Left lobe of liver (tissue), 2 donors: ENCODE measurements at regions not wholly inside any gene's neighbourhood (a gene's known extent, or its start where the extent isn't known, plus 50 kb on each side); places are given as distances from the start of the nearest gene placed in this dataset.

Source experiments
- ATAC-seq: fragments of 200-7000 bp; cut with Tn5 transposase; one replicate; pipeline ENCODE4 v1.9.1; 2020; ENCODE audit warnings: mild to moderate bottlenecking, moderate library complexity
- DNase-seq: peaks from one replicate; pipeline ENCODE4 v3.0.0-alpha.2; 2020; ENCODE audit warnings: low spot score
- donor health status: DM: no; HTN: no; CAD: no; lungs with moderate emphysema.
- donor health status: DM: no; HTN: yes; CAD: no.

DNA sequence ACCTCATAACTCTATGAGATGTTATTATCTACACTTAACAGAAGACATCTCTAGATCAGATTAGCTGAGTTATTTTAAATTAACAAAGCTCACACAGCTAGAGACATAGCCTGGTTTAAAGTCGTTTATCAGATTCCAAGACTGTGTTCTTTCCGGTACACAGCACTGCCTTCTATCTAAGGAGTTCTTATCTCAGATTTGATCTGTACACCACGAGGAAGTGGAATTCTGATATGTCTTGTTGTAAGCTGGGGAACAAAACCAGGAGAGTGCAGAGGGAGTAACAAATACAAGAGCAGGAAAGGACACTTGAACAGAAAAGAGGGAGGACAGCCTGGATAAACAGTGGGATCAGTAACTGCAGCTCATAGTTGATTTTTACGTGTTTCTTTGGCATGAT, 61.7 kb upstream of the KCNMB2 start:
- ATAC-seq (no peak), DNase-seq (no peak)

DNA sequence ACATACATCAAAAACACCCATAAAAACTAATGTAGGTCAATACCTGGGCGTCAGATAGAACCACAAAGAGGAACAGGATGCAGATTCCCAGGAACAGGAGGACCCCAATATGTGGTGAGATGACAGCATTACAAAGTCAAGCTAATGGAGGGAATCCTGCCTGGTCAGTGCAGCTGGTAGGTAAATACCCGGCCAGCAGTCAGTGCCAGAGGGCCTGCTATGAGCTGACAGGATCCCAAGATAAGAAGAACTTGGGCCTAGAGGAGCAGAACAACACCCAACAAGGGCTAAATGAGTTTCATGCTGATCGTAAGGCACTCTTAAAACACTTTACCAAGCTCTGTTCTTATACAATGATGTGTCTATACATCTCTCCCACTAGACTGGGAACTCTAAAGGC, 61.2 kb upstream of the KCNMB2 start:
- no peak for ATAC-seq
- no peak for DNase-seq

DNA sequence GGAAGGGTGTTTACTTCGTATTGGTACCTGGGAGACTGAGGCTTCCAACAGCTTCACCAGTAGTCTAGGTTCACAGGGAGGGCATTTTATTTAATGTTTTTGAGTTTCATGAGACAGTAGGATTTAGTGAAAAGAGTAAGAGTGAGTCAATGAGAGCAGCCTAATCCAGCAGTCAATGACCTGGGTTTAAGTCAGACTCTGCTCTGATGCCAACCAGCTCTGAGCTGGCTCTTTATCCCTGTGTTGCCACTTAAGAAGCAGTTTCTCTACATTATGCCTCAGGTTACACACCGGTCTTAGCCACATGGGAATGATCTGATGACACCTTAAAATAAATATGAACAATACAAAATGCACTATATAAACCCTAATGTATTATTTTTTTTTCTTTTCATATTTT, 59.4 kb upstream of the KCNMB2 start:
- DNase-seq (no peak), ATAC-seq (no peak)

DNA sequence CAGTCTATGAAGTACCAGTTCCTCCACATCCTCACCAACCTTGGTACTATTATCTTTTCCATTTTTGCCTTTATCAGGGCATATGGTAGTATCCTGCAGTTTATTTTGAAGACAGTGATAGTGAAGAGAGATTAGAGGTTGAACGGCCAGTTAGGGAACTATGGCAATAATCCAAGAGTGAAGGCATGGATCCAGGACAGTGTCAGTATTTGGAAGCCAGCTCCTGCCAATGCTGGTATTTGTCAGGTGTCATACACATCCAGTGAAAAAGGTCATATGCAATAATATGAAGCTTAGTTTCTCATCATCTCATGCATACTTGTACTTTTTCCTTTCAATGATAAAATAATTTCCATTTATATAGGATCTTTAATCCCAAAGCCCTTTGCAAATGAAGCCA, 56.8 kb upstream of the KCNMB2 start:
- no peak for ATAC-seq

DNA sequence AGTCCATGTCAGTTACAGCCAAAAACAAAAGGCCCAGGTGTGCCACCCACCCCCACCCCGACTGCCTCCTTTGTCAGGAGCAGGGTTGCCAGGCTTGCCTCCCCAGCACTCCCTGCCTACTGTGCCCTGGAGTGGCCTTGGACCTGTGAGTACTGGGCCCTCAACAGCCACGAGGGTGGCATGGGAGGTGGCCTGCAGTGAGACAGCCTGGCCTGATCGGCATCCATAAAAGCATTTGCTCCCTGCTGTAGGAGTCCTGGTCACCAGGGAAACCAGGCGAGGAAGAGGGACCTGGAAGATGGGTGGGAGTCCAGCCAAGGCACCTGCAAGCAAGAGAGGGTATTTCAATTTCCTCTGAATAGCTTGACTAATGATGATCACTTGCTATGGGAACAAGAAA, 56.4 kb upstream of the KCNMB2 start:
- DNase-seq (no peak), ATAC-seq (no peak)

More for the DNA sequence above, 56.8 kb upstream of the KCNMB2 start:
- DNase-seq, result no peak

DNA sequence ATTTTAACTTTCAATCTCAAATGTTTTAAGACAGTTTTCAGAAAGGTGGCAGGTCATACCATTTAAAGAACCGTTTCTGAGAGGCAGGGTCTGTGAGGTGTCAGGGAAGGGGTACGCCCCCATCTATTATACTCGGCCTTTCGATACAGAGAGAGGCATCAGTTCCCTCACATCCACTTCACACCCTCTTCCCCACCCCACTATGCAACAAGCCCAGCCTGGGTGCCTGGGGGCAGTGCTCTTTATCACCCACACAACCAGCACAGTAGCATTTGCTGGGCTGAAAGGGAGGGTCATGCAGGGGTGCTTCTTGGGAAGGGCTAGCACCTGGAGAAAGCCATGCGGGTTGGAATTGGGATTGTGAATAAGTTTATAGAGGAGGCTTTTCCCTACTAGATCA, 56.0 kb upstream of the KCNMB2 start:
- DNase-seq, result no peak

DNA sequence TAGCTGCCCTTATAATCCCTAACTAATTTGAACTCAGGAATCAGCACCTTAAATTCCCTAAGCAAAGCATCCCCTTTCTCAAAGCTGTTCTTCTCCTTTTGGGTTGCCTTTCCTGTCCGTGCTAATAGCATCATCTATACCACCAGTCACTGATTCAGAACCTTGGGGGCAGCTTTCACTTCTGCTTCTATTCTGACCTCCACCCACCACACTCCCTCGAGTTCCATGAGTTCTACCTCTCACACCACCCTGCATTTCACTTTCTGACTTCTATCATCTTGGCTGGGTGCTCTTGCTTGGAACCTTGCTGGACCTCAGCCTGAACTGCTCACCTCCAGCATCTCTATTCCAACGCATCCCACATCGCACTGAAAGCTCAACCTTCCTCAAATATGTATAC, 55.4 kb upstream of the KCNMB2 start:
- no peak for ATAC-seq
- DNase-seq, result no peak

More for the DNA sequence above, 56.0 kb upstream of the KCNMB2 start:
- ATAC-seq, result no peak

DNA sequence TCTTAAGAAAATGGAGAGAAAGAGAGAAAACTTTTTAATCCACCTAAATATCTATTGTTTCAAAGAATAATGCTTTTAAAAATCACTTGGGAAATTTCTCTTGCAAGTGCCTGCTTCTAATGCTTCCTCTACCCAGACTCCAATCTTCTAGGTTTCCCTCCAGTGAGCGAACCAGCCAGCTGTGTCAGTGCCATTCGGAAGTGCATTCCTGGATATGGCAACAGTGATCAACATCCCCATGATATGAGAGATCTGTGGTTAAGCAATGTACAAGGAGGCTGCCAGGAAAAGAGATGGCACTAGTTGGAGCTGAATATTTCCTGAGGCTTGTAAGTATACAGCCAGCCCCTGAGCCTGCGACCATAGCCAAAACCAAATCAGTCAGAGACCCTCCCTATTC, 53.3 kb upstream of the KCNMB2 start:
- ATAC-seq, result no peak
- no peak for DNase-seq

DNA sequence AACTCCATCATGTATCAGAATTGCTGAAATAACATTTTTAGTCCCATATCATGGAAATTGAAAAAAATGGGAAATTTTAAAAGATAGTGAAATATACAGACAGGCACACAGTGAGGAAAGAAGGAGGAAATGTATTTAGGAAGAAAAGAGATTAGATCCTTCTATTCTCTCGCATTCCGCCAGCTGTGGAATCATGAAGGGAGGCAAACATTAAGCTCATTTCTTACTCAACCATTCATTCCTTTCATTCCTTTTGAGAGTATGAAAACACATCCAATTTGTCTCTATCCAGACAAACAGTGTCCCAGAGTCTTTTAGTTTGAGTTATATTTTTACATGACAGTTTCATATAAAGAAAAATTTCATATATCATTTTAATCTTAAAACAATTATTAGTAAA, 52.5 kb upstream of the KCNMB2 start:
- DNase-seq, result no peak
- no peak for ATAC-seq

DNA sequence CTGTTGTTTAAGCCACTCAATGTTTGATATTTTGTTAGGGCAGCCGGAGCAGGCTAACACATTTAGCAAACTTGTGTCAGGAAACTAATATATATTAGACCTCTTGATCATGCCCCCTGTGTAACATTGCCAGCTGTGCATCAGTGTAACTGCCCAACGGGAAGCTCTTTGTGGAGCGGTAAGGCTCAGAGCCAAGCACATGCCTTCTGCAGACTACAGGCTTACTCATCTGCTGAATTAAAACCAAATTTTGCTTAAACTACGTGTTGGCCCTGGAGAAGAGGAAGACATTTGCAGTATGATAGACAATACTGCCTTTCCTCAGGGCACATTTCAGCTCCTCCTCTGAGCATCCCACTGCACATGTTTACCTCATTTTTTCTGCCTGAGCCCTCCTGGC, 50.5 kb upstream of the KCNMB2 start:
- ATAC-seq (no peak), DNase-seq (no peak)
